Kidney (tissue), 13 donors: ENCODE measurements at regions not wholly inside any gene's neighbourhood (a gene's known extent, or its start where the extent isn't known, plus 50 kb on each side); places are given as distances from the start of the nearest gene placed in this dataset.

Experiments used
- DNase-seq, 5 donors: peaks; one replicate each; pipeline ENCODE4 v3.0.0-alpha.2; 2013 to 2020
- FAIRE-seq: peaks from 2 replicates; lab custom pipeline; 2012; peaks lifted over from hg19 to GRCh38; lab: Jason Lieb, UNC
- H3K27ac ChIP-seq, 2 donors: one replicate each; pipeline ENCODE4 v1.7.0; 2013; ENCODE audit warnings: low read depth in 2 of 2, low read length in 2 of 2, inconsistent platforms in 1 of 2
- H3K27me3 ChIP-seq: one replicate; pipeline ENCODE4 v1.7.1; 2013; ENCODE audit warnings: low read length, inconsistent platforms; ENCODE audit not compliant: control insufficient read depth, insufficient read depth
- H3K36me3 ChIP-seq, 3 donors: one replicate each; pipeline versions ENCODE4 v1.7.0 to v1.7.1; 2013; ENCODE audit warnings: low read length in 3 of 3, control low read depth in 1 of 3, inconsistent platforms in 1 of 3; ENCODE audit not compliant: insufficient read depth in 3 of 3, control insufficient read depth in 2 of 3
- H3K4me1 ChIP-seq, 3 donors: one replicate each; pipeline versions ENCODE4 v1.7.0 to v1.7.1; 2013; ENCODE audit warnings: low read length in 3 of 3, inconsistent platforms in 1 of 3, low read depth in 1 of 3; ENCODE audit not compliant: control insufficient read depth in 2 of 3, insufficient read depth in 2 of 3
- H3K4me3 ChIP-seq, 3 donors: one replicate each; pipeline versions ENCODE4 v1.7.0 to v1.8.1; 2013; ENCODE audit warnings: low read length in 3 of 3, control low read depth in 1 of 3, inconsistent platforms in 1 of 3
- H3K9ac ChIP-seq, 3 donors: one replicate each; pipeline versions ENCODE4 v1.7.0 to v1.7.1; 2013; ENCODE audit warnings: low read length in 3 of 3, control low read depth in 1 of 3, inconsistent platforms in 1 of 3
- H3K9me3 ChIP-seq, 3 donors: one replicate each; pipeline versions ENCODE4 v1.7.0 to v1.7.1; 2013; ENCODE audit warnings: low read length in 3 of 3, control low read depth in 1 of 3, inconsistent platforms in 1 of 3; ENCODE audit not compliant: control insufficient read depth in 2 of 3, insufficient read depth in 1 of 3
- intact Hi-C: fragments of 100-400 bp; cut with DNase I; formaldehyde crosslinking; loops from one replicate; pipeline ENCODE4 v1.11.1; 2022
- TF ChIP-seq, protein P1 (sequence below): IDR thresholded peaks from 3 replicates; pipeline ENCODE4 v1.5.1; 2012; ENCODE audit warnings: mild to moderate bottlenecking, moderate library complexity, borderline replicate concordance; ENCODE audit not compliant: insufficient read depth; ENCODE audit errors: extremely low read depth
- donor health status: control.
- donor health status: control.
- donor health status: control.
- donor health status: control.
- donor health status: control.
- donor health status: DM: yes; HTN: yes; CAD: no.
- donor health status: Normal renal cell carcinoma (clear cell type).

DNA sequence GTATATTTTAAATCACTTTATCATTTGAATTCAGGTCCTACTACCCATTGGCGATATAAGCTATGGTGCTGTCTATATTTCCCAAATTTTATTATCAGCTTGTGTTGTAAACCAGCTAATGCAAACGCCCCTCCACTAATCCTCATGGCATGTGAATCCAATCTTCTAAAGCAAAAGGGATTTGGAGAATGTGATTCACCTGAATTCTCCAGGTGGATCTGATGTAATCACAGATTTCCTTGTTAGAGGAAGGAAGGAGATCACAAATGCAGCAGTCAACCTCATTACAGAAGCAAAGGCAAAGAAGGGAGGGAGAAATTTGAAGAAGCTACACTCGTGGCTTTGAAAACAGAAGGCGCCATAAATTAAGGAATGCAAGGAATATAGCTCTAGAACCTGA, 431.1 kb upstream of the CDH19 start:
- Histone ChIP-seq H3K36me3 (no peaks in the 10 kb centered on the region), H3K27me3 (no peaks in the 10 kb centered on the region), H3K9ac (no peak overlapping the region), H3K9me3 (no peaks in the 10 kb centered on the region), H3K4me3 (no peak overlapping the region), H3K4me1 (no peaks in the 10 kb centered on the region), H3K27ac (no peak overlapping the region)
- DNase-seq: no peak
- no peak for FAIRE-seq
- intact Hi-C loops: no loop called here
- TF ChIP-seq, protein P1, sequence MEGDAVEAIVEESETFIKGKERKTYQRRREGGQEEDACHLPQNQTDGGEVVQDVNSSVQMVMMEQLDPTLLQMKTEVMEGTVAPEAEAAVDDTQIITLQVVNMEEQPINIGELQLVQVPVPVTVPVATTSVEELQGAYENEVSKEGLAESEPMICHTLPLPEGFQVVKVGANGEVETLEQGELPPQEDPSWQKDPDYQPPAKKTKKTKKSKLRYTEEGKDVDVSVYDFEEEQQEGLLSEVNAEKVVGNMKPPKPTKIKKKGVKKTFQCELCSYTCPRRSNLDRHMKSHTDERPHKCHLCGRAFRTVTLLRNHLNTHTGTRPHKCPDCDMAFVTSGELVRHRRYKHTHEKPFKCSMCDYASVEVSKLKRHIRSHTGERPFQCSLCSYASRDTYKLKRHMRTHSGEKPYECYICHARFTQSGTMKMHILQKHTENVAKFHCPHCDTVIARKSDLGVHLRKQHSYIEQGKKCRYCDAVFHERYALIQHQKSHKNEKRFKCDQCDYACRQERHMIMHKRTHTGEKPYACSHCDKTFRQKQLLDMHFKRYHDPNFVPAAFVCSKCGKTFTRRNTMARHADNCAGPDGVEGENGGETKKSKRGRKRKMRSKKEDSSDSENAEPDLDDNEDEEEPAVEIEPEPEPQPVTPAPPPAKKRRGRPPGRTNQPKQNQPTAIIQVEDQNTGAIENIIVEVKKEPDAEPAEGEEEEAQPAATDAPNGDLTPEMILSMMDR: no peak

DNA sequence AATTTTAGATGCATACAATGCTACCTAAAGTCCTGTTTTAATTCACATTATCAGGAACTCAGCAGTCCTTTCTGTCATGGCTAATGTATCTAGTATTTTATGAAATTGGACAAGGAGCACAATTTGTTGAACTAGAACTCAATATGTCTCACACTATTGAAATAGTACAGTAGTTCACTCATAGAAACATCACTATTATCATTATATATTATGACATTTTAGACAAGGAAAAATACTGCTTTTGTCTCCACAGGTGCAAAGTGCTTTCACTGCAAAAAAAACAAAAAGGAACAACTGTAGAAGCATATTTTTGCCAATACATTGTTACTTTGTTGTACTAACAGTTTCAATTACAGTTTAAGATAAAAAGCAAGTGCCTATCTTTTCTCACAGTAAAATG, 419.2 kb upstream of the CDH19 start:
- no peaks in the 10 kb centered on the region for H3K9me3 ChIP-seq
- no peak overlapping the region for H3K27ac ChIP-seq
- H3K9ac ChIP-seq: no peak overlapping the region
- H3K4me3 ChIP-seq: no peak overlapping the region
- no peaks in the 10 kb centered on the region for H3K4me1 ChIP-seq
- DNase-seq: no peak
- no peak for FAIRE-seq
- TF ChIP-seq, protein P1: no peak
- H3K27me3 ChIP-seq: no peaks in the 10 kb centered on the region
- no peaks in the 10 kb centered on the region for H3K36me3 ChIP-seq
- intact Hi-C loops: no loop called here

DNA sequence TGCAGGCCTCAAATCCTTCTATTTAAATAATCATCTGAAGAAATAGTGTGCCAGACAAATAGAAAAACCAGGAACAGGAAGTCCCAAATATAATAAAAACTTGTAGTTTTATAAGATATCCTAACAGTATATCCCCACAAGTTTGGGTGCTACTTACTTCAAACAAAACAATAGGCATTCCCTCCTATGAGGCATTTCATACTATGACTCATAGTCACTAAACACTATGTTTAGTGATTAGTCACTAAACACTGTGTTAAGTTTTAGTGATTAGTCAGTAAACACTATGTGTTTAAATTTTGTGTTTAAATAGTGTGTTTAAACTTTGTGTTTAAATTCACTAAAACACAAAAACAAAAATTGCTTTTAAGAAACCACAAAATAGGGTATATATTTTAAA, 407.0 kb upstream of the CDH19 start:
- DNase-seq (no peak), FAIRE-seq (peak; percentile 33)
- no peaks in the 10 kb centered on the region for H3K4me1 ChIP-seq
- no peak overlapping the region for H3K4me3 ChIP-seq
- no peaks in the 10 kb centered on the region for H3K36me3 ChIP-seq
- H3K27me3 ChIP-seq: no peaks in the 10 kb centered on the region
- intact Hi-C loops: no loop called here
- H3K9me3 ChIP-seq: no peaks in the 10 kb centered on the region
- H3K9ac ChIP-seq: no peak overlapping the region
- TF ChIP-seq, protein P1: no peak
- H3K27ac ChIP-seq: no peak overlapping the region

DNA sequence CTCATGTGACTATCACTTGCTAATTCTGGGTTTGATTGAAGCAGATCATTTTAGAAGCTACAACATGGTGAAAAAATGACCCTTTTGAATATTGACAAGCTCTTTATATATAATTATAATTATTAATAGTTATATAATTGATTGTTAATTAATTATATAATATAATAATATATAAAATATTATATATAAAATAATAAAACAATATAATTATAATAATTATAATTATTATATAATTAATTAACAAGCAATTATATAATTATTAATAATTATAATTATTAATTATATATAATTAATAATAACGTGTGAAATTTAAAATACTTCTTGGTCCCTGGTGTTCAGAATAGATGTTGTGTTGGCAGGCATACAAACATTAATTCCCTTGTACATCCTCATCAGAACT, 404.1 kb upstream of the CDH19 start:
- DNase-seq: no peak
- H3K9me3 ChIP-seq: no peaks in the 10 kb centered on the region
- intact Hi-C loops: no loop called here
- no peak overlapping the region for H3K9ac ChIP-seq
- H3K4me3 ChIP-seq: no peak overlapping the region
- H3K27me3 ChIP-seq: no peaks in the 10 kb centered on the region
- TF ChIP-seq, protein P1: no peak
- no peaks in the 10 kb centered on the region for H3K36me3 ChIP-seq
- peak; percentile 91 for FAIRE-seq
- no peak overlapping the region for H3K27ac ChIP-seq
- no peaks in the 10 kb centered on the region for H3K4me1 ChIP-seq
